ENCODE measurements at regions not wholly inside any gene's neighbourhood (a gene's known extent, or its start where the extent isn't known, plus 50 kb on each side); places are given as distances from the start of the nearest gene placed in this dataset.

DNA sequence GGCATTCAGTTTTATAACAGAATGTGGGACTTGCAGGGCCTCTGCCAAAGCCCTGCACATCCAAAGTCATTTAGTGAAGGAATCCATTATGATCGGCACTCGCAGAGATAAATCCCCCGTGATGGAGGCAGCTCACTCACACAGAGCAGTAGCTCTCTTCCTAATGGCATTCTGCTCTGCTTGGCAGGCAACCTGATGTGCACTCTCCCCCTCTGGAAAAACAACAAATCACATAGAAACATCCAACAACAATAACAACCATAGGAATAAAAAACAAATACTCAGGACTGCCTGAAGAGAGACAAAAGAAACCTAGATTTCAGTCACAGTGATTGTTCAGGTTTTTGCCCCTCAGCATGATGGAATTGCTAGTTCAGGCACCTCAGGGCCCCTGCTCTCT lies 59.7 kb downstream of the NAA11 start:
- TF ChIP-seq POLR2A (IDR thresholded peaks at IDR 0.05) = no peak
- TF ChIP-seq, protein P1, sequence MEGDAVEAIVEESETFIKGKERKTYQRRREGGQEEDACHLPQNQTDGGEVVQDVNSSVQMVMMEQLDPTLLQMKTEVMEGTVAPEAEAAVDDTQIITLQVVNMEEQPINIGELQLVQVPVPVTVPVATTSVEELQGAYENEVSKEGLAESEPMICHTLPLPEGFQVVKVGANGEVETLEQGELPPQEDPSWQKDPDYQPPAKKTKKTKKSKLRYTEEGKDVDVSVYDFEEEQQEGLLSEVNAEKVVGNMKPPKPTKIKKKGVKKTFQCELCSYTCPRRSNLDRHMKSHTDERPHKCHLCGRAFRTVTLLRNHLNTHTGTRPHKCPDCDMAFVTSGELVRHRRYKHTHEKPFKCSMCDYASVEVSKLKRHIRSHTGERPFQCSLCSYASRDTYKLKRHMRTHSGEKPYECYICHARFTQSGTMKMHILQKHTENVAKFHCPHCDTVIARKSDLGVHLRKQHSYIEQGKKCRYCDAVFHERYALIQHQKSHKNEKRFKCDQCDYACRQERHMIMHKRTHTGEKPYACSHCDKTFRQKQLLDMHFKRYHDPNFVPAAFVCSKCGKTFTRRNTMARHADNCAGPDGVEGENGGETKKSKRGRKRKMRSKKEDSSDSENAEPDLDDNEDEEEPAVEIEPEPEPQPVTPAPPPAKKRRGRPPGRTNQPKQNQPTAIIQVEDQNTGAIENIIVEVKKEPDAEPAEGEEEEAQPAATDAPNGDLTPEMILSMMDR (IDR thresholded peaks at IDR 0.05) = no peak
- Histone ChIP-seq H3K4me1 (replicated peaks in 1 of 2) (no peaks in the 10 kb centered on the region), H3K27ac (no peak overlapping the region), H3K9me3 (replicated peaks in 1 of 3) (no peaks in the 10 kb centered on the region), H3K36me3 (replicated peaks in 1 of 2) (no peaks in the 10 kb centered on the region), H3K27me3 (no peaks in the 10 kb centered on the region), H3K4me3 (no peak overlapping the region)
- WGBS, 4 donors = 51 to 83% (median 59%) methylated on average over 3 of the region's 3 CpGs
- DNase-seq = no peak
- intact Hi-C loops (cut with DNase I) = no loop called here

DNA sequence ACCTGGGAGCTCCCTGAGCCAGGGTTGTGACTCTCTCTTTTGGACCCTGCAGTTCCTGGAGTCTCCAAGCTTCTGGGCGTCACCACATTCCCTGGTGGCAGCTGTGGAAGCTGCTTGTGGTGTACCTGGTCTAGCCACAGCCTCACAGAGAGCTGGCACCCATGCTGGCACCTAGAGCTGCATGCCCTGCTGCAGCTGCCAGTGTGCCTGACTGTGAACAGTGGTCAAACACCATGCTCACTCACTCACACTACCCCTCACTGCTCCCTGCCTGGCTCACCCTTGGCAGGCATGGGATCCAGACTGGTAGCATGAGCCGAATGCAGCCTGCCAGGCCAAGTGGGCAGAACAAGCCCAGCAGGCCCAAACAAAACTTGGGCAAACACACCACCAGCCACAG lies 66.6 kb downstream of the NAA11 start:
- intact Hi-C loops (cut with DNase I) = no loop called here
- Histone ChIP-seq H3K4me1 (replicated peaks in 1 of 2) (no peaks in the 10 kb centered on the region), H3K9me3 (replicated peaks in 1 of 3) (no peaks in the 10 kb centered on the region), H3K4me3 (no peak overlapping the region), H3K27ac (no peak overlapping the region), H3K27me3 (no peaks in the 10 kb centered on the region), H3K36me3 (replicated peaks in 1 of 2) (no peaks in the 10 kb centered on the region)
- DNase-seq = no peak
- WGBS, 4 donors = 66 to 86% (median 83%) methylated on average over 1 to 2 of the region's 2 CpGs
- TF ChIP-seq, protein P1 (IDR thresholded peaks at IDR 0.05) = no peak

DNA sequence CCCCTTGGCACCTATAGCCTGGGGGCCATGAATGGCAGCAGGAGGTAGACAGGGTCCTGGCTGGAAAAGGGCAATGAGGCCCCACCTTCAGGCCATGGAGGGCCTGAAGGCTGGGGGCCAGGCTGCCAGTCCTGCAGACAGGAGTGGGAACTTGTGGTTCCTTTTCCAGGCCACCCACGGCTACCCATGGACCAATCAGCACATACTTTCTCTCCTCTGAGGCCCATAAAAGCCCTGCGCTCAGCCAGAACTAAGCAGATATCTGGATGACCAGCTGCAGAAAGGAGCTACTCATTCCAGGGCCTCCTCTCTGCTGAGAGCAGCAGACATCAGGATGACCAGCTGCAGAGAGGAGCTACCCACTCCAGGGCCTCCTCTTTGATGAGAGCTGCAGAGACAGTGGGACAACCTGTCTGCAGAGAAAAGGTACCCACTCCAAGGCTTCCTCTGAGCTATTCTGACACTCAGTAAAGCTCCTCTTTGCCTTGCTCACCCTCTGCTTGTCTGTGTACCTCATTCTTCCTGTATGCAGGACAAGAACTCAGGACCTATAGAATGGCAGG lies 67.2 kb downstream of the NAA11 start:
- intact Hi-C loops (cut with DNase I) = no loop called here

DNA sequence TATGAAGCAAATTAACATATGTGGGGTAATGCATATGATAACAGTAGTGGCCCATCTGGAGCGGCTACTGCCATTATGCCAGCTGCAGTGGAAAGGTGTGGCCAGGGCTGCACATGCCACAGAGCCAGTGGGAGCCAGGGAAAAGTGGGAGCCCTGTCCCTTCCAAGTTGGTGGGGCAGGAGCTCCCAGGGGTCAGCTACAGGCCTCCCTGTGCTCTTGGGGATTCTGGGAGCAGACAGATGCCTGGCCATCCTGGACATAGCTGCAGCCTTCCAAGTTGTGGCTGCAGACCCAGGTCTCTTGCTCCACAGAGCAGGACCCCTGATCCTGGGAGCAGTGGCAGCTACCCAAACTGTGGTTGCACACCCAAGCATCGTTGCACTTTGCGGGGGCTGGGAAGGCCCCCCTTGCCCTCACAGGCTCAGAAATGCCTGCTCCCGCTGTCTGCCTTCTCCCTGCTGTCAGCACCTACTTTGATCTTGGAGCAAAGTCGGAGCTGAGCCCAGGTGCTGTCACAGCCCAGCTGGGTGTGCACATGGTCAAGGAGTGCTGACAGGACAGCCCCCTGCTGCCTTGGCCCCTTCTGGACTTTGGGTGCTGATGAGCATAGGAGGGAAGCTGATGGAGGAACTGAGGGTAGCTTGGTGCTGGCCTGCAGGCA lies 67.8 kb downstream of the NAA11 start:
- TF ChIP-seq, protein P1 (IDR thresholded peaks at IDR 0.05) = no peak
- TF ChIP-seq POLR2A (IDR thresholded peaks at IDR 0.05) = no peak
- H3K36me3 ChIP-seq (replicated peaks in 1 of 2) = no peaks in the 10 kb centered on the region
- 79 to 88% (median 83%) methylated on average over 1 to 5 of the region's 5 CpGs for WGBS, 4 donors
- no peaks in the 10 kb centered on the region for H3K4me1 ChIP-seq (replicated peaks in 1 of 2)
- DNase-seq = no peak
- intact Hi-C loops (cut with DNase I) = no loop called here
- no peak overlapping the region for H3K27ac ChIP-seq
- no peaks in the 10 kb centered on the region for H3K27me3 ChIP-seq
- H3K4me3 ChIP-seq = no peak overlapping the region
- no peaks in the 10 kb centered on the region for H3K9me3 ChIP-seq (replicated peaks in 1 of 3)

More for the DNA sequence above, 67.2 kb downstream of the NAA11 start:
- no peak overlapping the region for H3K27ac ChIP-seq
- no peaks in the 10 kb centered on the region for H3K36me3 ChIP-seq (replicated peaks in 1 of 2)
- DNase-seq = no peak
- no peak overlapping the region for H3K4me3 ChIP-seq
- no peak for TF ChIP-seq POLR2A (IDR thresholded peaks at IDR 0.05)
- TF ChIP-seq, protein P1 (IDR thresholded peaks at IDR 0.05) = no peak
- H3K27me3 ChIP-seq = no peaks in the 10 kb centered on the region
- no peaks in the 10 kb centered on the region for H3K9me3 ChIP-seq (replicated peaks in 1 of 3)
- 80 to 100% (median 94%) methylated on average over 2 of the region's 2 CpGs for WGBS, 4 donors
- H3K4me1 ChIP-seq (replicated peaks in 1 of 2) = no peaks in the 10 kb centered on the region
